Esophagus muscularis mucosa (tissue), 4 donors: ENCODE measurements at regions not wholly inside any gene's neighbourhood (a gene's known extent, or its start where the extent isn't known, plus 50 kb on each side); places are given as distances from the start of the nearest gene placed in this dataset.

Experiments
- DNase-seq: peaks from one replicate; pipeline ENCODE4 v3.0.0-alpha.2; 2017; ENCODE audit errors: extremely low spot score
- H3K27ac ChIP-seq, 4 donors: fragments of 200-600 bp; sonication (generic); replicated peaks in 1 of 4; 1 replicate in 3 of 4; 2 replicates in 1 of 4; pipeline ENCODE4 v1.5.1; 2016 to 2019; ENCODE audit warnings: mild to moderate bottlenecking in 1 of 4
- H3K27me3 ChIP-seq, 4 donors: fragments of 200-600 bp; sonication (generic); one replicate each; pipeline versions ENCODE4 v1.5.1 to v1.6.0; 2016 to 2019
- H3K36me3 ChIP-seq, 4 donors: fragments of 200-600 bp; sonication (generic); one replicate each; pipeline ENCODE4 v1.5.1; 2016 to 2019
- H3K4me1 ChIP-seq, 4 donors: fragments of 200-600 bp; sonication (generic); one replicate each; pipeline ENCODE4 v1.5.1; 2016 to 2019
- H3K4me3 ChIP-seq, 4 donors: fragments of 200-600 bp; sonication (generic); 1 replicate in 2 of 4; 2 replicates in 2 of 4; pipeline ENCODE4 v1.5.1; 2016 to 2019; ENCODE audit warnings: mild to moderate bottlenecking in 4 of 4, moderate library complexity in 1 of 4
- H3K9me3 ChIP-seq, 4 donors: fragments of 200-600 bp; sonication (generic); 1 replicate in 3 of 4; 2 replicates in 1 of 4; pipeline ENCODE4 v1.5.1; 2016 to 2019
- EP300 ChIP-seq: sonication (generic); formaldehyde crosslinking; IDR thresholded peaks from one replicate; pipeline ENCODE4 v1.6.1; 2017; ENCODE audit warnings: antibody characterized with exemption
- POLR2A ChIP-seq: fragments of 450-650 bp; IDR thresholded peaks from one replicate; pipeline ENCODE4 v1.6.1; 2017; ENCODE audit warnings: antibody characterized with exemption, moderate library complexity, mild to moderate bottlenecking, low read depth
- POLR2AphosphoS5 ChIP-seq, 2 donors: sonication (generic); formaldehyde crosslinking; IDR thresholded peaks; one replicate each; pipeline ENCODE4 v1.6.1; 2017; ENCODE audit warnings: antibody characterized with exemption in 2 of 2
- WGBS: methylation state at CpG from one replicate; pipeline ENCODE4 v1.1.5; 2018; 5-methylcytosine and 5-hydroxymethylcytosine counted together
- intact Hi-C: fragments of 100-400 bp; cut with DNase I; formaldehyde crosslinking; loops from one replicate; pipeline ENCODE4 v1.15.1; 2023
- TF ChIP-seq, protein P1 (sequence below), 3 experiments: fragments of 200-600 bp in 2 of 3; fragments of 450-650 bp in 1 of 3; sonication (generic) in 2 of 3; IDR thresholded peaks; one replicate each; pipeline ENCODE4 v1.5.1; 2017 to 2019; ENCODE audit warnings: antibody characterized with exemption in 3 of 3, mild to moderate bottlenecking in 2 of 3, moderate library complexity in 1 of 3

GRCh38 chr2:156054983-156055382, 277.5 kb downstream of the NR4A2 start:
- Histone ChIP-seq H3K9me3 (no peaks in the 10 kb centered on the region), H3K4me3 (no peak overlapping the region), H3K4me1 (no peaks in the 10 kb centered on the region), H3K27ac (no peak overlapping the region), H3K36me3 (no peaks in the 10 kb centered on the region), H3K27me3 (no peaks in the 10 kb centered on the region)
- WGBS, result 51% methylated on average over 2 of the region's 2 CpGs
- intact Hi-C loops, result no loop called here
- TF ChIP-seq, protein P1, sequence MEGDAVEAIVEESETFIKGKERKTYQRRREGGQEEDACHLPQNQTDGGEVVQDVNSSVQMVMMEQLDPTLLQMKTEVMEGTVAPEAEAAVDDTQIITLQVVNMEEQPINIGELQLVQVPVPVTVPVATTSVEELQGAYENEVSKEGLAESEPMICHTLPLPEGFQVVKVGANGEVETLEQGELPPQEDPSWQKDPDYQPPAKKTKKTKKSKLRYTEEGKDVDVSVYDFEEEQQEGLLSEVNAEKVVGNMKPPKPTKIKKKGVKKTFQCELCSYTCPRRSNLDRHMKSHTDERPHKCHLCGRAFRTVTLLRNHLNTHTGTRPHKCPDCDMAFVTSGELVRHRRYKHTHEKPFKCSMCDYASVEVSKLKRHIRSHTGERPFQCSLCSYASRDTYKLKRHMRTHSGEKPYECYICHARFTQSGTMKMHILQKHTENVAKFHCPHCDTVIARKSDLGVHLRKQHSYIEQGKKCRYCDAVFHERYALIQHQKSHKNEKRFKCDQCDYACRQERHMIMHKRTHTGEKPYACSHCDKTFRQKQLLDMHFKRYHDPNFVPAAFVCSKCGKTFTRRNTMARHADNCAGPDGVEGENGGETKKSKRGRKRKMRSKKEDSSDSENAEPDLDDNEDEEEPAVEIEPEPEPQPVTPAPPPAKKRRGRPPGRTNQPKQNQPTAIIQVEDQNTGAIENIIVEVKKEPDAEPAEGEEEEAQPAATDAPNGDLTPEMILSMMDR (IDR thresholded peaks at IDR 0.05), result no peak
- TF ChIP-seq POLR2AphosphoS5 (IDR thresholded peaks at IDR 0.05), result no peak
- no peak for TF ChIP-seq POLR2A
- TF ChIP-seq EP300, result no peak
- DNase-seq, result no peak

DNA sequence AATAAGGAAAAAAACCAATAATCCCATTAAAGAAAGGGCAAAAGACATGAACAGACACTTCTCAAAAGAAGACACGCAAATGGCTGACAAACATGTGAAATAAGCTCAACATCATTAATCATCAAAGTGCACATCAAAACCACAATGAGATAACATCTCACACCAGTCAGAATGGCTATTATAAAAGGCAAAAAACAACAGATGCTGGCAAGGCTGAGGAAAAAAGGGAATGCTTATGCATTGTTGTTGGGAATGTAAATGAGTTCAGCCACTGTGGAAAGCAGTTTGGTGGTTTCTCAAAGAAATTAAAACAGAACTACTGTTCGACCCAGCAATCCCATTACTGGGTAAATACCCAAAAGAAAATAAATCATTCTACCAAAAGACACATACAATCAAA, 285.6 kb downstream of the NR4A2 start:
- intact Hi-C loops, result no loop called here
- no peaks in the 10 kb centered on the region for H3K9me3 ChIP-seq

DNA sequence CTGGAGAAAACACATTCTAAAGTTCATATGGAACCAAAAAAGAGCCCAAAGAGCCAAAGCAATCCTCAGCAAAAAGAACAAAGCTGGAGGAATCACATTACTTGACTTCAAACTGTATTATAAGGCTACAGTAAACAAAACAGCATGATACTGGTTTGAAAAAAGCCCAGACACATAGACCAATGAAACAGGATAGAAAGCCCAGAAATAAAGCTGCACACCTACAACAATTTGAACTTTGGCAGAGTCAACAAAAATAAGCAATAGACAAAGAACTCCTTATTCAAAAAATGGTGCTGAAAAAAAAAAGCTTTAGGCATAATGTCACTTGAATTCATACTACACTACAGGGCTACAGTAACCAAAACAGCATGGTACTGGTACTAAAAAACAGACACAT, 289.6 kb downstream of the NR4A2 start:
- no peaks in the 10 kb centered on the region for H3K9me3 ChIP-seq
- no peak for DNase-seq
- H3K4me3 ChIP-seq, result no peak overlapping the region
- no peaks in the 10 kb centered on the region for H3K4me1 ChIP-seq
- no peak overlapping the region for H3K27ac ChIP-seq
- intact Hi-C loops, result no loop called here
- H3K27me3 ChIP-seq, result no peaks in the 10 kb centered on the region
- TF ChIP-seq POLR2A (no peak), EP300 (no peak), POLR2AphosphoS5 (IDR thresholded peaks at IDR 0.05) (no peak)
- TF ChIP-seq, protein P1 (IDR thresholded peaks at IDR 0.05), result no peak
- H3K36me3 ChIP-seq, result no peaks in the 10 kb centered on the region

More for the DNA sequence above, 285.6 kb downstream of the NR4A2 start:
- TF ChIP-seq, protein P1 (IDR thresholded peaks at IDR 0.05), result no peak
- no peak for TF ChIP-seq POLR2AphosphoS5 (IDR thresholded peaks at IDR 0.05)
- no peak for DNase-seq
- H3K4me1 ChIP-seq, result no peaks in the 10 kb centered on the region
- no peak overlapping the region for H3K27ac ChIP-seq
- H3K4me3 ChIP-seq, result no peak overlapping the region
- no peaks in the 10 kb centered on the region for H3K27me3 ChIP-seq
- H3K36me3 ChIP-seq, result no peaks in the 10 kb centered on the region
- WGBS, result 60% methylated on average over 2 of the region's 2 CpGs

DNA sequence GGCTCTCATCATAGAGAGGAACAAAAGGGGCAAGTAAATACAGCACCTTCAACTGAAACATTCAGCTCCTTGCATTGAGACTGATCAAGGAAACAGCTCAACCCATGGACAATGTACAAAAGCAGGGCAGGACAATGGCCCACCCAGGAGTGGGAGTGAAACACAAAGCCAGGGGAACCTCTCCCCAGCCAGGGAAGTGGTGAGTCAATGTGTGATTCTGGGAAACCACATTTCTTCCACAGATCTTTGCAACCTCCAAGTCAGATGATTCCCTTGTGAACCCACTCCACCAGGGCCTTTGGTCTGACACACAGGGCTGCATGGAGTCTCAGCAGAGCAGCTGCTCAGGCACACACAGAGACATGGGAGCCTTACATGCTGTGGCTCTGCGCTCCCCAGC, 294.5 kb downstream of the NR4A2 start:
- TF ChIP-seq POLR2AphosphoS5 (IDR thresholded peaks at IDR 0.05) (no peak), POLR2A (no peak), EP300 (no peak)
- TF ChIP-seq, protein P1 (IDR thresholded peaks at IDR 0.05), result no peak
- Histone ChIP-seq H3K27me3 (no peaks in the 10 kb centered on the region), H3K27ac (no peak overlapping the region), H3K4me3 (no peak overlapping the region), H3K9me3 (no peaks in the 10 kb centered on the region), H3K4me1 (no peaks in the 10 kb centered on the region), H3K36me3 (no peaks in the 10 kb centered on the region)
- 100% methylated on average over 1 of the region's 1 CpG for WGBS
- intact Hi-C loops, result no loop called here
- DNase-seq, result no peak

DNA sequence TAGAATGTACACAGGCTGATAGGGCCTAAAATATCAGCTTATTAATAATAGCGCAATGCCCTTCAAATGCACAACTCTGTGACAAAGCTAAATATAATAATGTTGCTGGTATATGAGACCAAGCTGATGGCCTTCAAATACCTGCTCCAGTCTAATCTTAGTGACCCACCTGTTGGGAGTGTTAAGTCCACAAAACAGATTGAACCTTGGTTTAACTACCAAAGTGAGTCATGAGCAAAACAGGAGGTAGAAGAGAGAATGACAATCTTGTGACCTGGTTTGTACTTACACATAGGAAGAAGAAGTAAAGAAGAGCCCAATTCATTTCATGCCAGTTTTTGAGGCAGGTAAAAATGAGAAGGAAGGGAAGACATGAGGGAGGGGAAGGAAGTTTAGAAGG, 295.0 kb downstream of the NR4A2 start:
- DNase-seq, result no peak
- TF ChIP-seq EP300 (no peak), POLR2A (no peak), POLR2AphosphoS5 (IDR thresholded peaks at IDR 0.05) (no peak)
- TF ChIP-seq, protein P1 (IDR thresholded peaks at IDR 0.05), result no peak
- no peaks in the 10 kb centered on the region for H3K4me1 ChIP-seq
- H3K27ac ChIP-seq, result no peak overlapping the region
- no peaks in the 10 kb centered on the region for H3K27me3 ChIP-seq
- intact Hi-C loops, result no loop called here
- no peaks in the 10 kb centered on the region for H3K36me3 ChIP-seq
- WGBS, result 100% methylated on average over 1 of the region's 1 CpG
- no peaks in the 10 kb centered on the region for H3K9me3 ChIP-seq
- no peak overlapping the region for H3K4me3 ChIP-seq
